ENCODE measurements at regions not wholly inside any gene's neighbourhood (a gene's known extent, or its start where the extent isn't known, plus 50 kb on each side); places are given as distances from the start of the nearest gene placed in this dataset.

DNA sequence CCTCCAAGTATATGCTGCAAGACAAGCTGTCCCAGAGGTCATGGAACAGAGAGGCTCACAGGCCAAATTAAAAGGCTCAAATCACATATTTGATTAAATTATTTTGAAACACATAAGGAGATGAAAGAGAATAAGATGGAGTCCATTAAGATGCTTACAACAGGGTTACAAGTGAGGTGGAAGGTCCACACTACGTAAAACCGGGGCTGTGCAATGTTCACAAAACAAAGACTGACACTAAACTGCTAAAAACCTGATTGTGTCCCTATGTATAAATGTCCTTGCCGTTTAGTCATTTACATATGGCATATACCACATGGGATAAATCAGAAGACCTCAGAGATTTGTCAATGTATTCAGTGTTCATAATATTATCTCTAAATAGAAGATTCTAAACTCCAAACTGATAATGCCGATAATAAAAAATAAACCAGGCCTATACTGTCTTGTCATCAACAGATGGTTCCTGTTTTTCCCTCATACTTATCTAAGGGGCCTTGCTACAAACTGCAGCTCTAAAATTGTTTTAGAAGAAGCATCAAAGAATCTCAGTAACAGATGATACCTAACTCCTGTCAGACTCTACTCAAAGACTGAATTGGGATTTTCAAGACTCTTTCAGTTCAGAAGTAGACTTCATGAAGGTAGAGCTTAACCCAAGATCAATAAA lies 51.8 kb upstream of the RIPOR2 start:
- DNase-seq (ENCODE audit: low spot score) (no peak), FAIRE-seq (no peak)

DNA sequence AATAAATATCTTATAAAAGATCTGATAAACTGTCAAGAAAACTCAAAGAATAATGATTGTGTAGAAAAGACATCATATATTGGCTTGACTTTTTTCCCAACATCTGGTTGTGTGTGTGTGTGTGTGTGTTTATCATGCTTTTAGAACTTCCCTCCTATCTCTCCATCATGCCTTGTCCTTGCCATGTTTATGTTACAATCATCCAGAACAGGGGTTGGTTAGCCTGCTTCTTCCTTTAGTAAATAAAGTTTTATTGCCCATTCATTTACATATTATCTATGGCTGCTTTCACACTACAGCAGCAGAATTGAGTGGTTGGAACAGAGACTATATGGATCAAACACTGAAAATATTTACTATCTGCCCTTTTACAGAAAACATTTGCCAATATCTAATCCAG lies 52.8 kb upstream of the RIPOR2 start:
- FAIRE-seq: no peak
- DNase-seq (ENCODE audit: low spot score): no peak

DNA sequence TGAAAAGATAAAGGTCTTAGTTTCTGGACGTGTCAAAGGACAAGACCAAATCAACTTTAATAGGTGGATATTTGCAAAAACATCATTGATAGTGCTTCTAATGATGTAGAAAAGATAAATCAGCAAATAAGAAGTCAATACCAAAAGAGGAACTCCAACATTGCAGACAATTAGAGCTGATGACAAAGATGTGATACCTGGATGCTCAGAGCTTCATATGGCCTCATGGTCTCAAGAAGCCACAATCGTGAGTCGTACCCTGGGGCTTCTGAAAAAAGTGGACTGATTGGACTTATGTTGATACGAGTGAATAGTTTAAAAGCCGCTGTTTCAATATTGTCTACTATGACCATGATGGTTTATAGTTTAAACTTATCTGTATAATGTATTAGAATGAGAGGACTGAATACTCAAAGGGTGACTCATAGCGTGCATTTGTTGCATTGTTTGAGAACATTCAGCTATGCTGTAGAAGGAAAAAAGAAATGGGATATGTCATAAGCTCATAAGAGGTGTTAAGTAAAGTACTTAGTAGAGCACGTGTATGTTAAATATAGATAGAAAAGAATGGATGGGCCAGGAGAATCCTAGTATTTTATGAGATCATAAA lies 54.6 kb upstream of the RIPOR2 start:
- no peak for FAIRE-seq
- DNase-seq (ENCODE audit: low spot score): no peak

DNA sequence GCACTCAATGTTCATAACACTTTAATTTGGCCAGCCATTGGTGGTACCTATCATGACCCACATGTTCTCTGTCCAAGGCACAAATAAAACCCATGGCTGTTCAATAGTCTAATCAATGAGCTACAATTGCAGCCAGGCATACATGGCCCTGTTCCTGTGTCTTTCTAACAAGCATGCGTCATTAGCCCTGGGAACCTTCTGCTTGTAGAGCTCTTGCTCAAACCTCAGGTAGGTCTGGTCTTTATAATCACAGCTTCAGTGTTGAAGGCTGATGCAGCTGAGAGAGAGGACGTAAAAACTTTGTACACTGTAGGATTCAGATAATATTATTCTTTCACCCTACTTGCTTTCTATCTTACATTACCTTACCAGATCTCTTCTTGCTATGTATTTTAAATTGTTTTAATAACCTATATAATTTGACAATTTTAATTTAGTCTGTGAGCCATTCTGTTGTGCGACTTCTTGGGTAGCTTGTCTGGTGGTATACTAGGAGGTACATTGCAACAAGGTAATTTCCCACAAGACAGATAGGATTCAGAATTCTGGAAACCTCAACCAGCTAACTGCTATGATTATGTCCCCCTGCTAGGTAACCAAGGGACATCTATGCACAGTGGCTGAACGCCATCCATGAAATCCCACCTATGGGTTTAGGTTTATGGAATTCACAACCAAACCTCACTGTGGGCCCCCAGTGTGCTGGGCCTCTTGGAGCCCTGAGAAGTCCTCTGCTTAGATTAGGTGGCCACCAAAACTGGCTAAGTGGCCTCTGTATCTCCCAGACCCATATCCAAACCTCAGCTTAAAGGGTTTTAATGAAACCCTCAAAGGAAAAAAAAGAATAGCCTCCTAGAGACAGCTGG lies 55.4 kb upstream of the RIPOR2 start:
- DNase-seq (ENCODE audit: low spot score) (no peak), FAIRE-seq (no peak)

DNA sequence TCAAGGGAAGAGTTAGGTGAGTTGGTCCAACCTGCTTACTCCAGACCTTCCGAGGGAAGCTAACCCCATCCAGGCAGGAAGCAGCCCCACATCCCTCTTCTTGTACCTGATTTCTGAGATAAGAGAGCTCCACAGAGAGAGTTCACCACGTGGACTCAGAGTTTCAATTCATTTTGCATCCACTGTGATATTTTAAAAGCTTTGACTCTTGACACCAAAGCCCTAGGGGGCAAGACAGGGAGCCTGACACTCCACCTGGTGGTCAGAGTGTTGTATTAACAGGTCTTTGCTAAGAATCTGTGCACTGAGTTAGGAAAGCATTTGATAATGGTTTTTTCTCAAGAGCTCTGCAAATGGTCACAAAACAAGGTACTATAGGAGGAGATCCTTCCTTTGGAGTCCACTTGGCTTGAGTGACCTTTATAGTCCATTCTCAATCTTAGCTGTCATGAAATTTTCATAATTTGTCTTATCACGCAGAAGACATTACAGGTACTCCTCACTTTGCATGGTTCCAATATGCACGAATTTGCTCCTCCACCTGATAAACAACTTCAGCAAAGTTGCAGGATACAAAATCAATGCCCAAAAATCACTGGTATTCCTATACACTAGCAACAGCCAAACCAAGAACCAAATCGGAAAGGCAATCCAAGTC lies 56.2 kb upstream of the RIPOR2 start:
- FAIRE-seq (no peak), DNase-seq (ENCODE audit: low spot score) (peak; percentile 48)

GRCh38 chr6:24994812-24995211 lies 59.1 kb upstream of the RIPOR2 start:
- FAIRE-seq (no peak), DNase-seq (ENCODE audit: low spot score) (no peak)

- no peak for FAIRE-seq
- no peak for DNase-seq (ENCODE audit: low spot score)
These were observed 59.5 kb upstream of the RIPOR2 start for GRCh38 chr6:24995270-24995669.

- FAIRE-seq (no peak), DNase-seq (ENCODE audit: low spot score) (no peak)
These were observed 60.6 kb upstream of the RIPOR2 start for GRCh38 chr6:24996269-24996836.

- FAIRE-seq (no peak), DNase-seq (ENCODE audit: low spot score) (no peak)
These were observed 61.5 kb upstream of the RIPOR2 start for GRCh38 chr6:24997231-24997630.

DNA sequence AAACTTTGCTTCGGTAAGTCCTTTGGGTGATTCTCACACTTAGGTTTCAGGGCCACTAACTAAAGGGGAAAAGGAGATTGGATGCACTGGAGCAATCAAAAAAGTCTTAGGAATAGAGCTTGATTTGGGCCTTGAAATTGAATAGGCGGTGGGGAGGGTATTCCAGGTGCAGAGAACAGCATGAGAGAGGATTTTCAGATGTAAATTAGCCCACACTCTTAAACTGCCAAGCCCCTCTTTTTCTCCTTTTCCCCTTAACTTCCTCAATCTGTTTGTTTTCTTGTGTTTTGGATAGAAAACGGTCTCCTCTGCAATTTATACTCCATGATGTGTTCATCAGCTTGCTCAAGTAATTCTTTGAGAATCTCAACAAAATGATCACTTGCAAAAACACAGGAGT lies 62.1 kb upstream of the RIPOR2 start:
- no peak for FAIRE-seq
- no peak for DNase-seq (ENCODE audit: low spot score)

DNA sequence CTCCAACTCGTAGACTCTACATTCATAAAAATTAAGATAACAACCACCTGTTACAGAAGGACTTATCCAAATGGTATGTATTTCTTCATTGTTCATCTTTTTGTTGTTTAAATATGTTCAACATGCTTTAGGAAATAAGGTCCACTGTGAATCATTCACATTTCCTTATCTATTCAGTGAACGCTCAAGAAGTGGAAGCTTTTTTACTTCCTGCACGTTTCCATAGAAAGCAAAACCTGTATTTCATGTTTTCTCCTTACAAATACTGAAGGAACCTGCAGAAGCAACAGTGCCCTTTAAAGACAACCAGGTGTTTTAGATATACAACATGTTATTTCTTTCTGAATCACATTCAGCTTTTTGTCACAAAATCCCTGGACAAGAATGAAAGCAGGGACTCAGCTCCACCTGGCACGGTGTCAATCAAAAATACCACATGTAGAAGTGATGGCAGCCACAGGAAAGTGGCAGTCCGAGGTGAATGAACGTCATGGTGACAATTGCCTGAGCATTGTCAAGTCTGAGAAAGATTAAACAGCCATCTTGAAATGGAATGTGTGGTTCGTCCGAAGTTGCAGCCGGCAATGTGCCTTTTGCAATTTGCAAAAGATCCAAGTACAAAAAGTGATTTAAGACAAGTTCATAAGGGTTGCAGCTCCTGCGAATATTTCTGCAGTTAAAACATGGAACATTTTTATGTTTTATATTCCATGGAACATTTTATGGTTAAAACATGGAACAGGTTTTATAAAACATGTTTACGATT lies 66.7 kb upstream of the RIPOR2 start:
- FAIRE-seq (no peak), DNase-seq (ENCODE audit: low spot score) (no peak)

- no peak for FAIRE-seq
- DNase-seq (ENCODE audit: low spot score): no peak
These were observed 68.6 kb upstream of the RIPOR2 start for GRCh38 chr6:25004357-25004756.

DNA sequence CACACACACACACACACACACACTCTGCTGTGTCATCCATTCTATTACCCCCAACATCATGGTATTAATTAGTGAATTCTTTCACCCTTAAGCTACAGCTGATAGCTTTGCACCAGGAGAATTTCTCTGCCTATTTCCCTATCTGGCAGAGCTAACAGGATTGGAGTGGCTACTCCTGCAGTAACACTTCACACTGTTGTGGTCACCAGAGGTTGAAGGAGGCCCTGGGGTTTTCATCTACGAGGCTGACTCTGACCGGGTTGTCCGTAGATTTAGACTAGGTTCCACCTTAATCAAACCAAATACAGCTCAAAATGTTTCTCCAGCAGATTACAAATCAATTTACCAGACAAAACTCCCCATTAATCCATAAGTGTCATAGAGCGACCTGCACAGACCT lies 69.2 kb upstream of the RIPOR2 start:
- FAIRE-seq (no peak), DNase-seq (ENCODE audit: low spot score) (no peak)

GRCh38 chr6:25006075-25006474 lies 70.3 kb upstream of the RIPOR2 start:
- DNase-seq (ENCODE audit: low spot score): no peak
- FAIRE-seq: no peak

DNA sequence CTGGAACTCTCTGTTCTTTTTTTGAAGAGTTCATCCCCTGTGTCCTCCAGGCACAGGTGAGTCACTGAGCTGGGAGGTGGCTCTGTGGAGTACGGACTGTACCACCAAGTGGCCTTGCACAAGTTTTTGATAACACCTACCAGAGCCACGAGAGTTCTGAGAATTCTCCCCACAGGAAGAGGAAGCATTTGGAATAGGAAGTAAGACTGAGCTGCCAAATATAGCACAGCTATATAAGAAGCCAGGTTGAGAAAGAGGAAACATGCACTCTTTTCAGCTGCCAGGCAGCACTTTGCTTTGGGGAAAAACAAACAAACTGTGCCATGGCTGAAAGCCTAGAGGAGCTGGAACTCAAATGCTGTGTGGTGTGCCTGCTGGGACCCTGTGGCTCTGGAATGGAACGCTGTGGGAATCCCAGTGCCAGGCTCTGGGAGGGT lies 70.8 kb upstream of the RIPOR2 start:
- DNase-seq (ENCODE audit: low spot score) (no peak), FAIRE-seq (no peak)

- no peak for FAIRE-seq
- DNase-seq (ENCODE audit: low spot score): no peak
These were observed 71.5 kb upstream of the RIPOR2 start for GRCh38 chr6:25007269-25007699.

GRCh38 chr6:25008707-25009392 lies 73.1 kb upstream of the RIPOR2 start:
- DNase-seq (ENCODE audit: low spot score) (no peak), FAIRE-seq (no peak)

- FAIRE-seq (no peak), DNase-seq (ENCODE audit: low spot score) (no peak)
These were observed 73.6 kb upstream of the RIPOR2 start for GRCh38 chr6:25009393-25009710.

DNA sequence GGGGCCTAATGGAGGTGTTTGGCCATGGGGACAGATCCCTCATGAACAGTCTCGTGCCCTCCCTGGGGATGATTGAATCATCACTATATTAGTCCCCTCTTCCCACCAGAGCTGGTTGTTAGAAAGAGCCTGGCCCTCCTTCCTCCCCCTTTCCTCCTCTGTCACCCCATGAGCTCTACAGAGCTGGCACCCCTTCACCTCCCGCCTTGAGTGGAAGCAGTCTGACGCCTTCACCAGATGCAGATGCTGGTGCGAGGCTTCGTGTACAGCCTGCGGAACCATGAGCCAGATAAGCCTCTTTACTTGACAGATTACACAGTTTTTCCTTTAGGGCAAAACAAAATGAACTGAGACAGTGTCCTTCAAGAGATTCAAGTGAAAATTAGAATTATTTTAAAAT lies 74.4 kb upstream of the RIPOR2 start:
- no peak for FAIRE-seq
- no peak for DNase-seq (ENCODE audit: low spot score)

DNA sequence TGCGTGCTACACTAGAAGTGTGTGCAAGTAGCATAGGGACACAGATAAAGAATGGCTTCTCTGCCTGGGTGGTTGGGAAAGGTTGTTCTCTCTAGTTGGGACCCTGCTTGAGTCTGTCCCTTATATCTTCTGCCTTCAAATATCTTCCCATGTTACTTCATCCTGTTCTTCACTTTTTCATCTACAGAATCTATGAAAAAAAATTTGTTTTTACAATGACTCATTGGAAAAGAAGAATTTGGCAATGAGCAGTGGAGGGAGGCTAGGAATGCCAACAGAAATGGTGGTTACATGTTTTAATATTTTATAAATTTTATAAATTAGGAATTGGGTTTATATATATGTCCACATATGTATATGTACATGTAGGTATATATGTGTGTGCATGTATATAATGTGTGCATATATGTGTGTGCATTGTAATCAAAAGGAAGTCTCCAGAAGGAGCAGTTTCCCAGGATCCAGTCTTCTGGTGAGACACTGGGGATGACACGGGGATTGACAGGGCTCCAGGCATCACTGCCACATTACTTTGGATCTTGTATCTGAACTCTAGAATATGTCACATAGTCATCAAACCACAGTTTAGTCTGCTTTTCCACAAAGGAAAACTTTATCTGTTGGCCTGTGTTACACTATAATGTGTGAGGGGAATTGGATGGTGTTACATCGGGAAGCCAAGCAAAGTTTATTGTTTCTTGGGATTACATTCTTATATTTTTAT lies 75.3 kb upstream of the RIPOR2 start:
- FAIRE-seq (no peak), DNase-seq (ENCODE audit: low spot score) (no peak)

All from urothelium cell line (cell line).